ENCODE measurements at regions not wholly inside any gene's neighbourhood (a gene's known extent, or its start where the extent isn't known, plus 50 kb on each side); places are given as distances from the start of the nearest gene placed in this dataset.
"Not testable (repeated sequence)": the region's sequence is repeated elsewhere in the genome, so short reads cannot be mapped to it uniquely, and the experiment has no call there.

GRCh38 chr3:176119826-176120225 lies 1077.5 kb downstream of the TBL1XR1 start:
- Mint-ChIP-seq H3K4me3 (no peak overlapping the region), H3K27ac (no peak overlapping the region), H3K4me1 (ENCODE audit: low read depth) (no peaks in the 10 kb centered on the region), H3K36me3 (ENCODE audit: insufficient read depth in 2 of 2) (peaks cover 0 to 2% of the 10 kb centered on the region in 2 donors), H3K9me3 (peaks cover 4 to 12% of the 10 kb centered on the region in 2 donors), H3K27me3 (ENCODE audit: low read depth) (no peaks in the 10 kb centered on the region)
- no peak for DNase-seq
- no peak for ATAC-seq (replicated peaks in 1 of 2)

GRCh38 chr3:176106380-176106779 lies 1090.9 kb downstream of the TBL1XR1 start:
- peaks cover 0 to 3% of the 10 kb centered on the region in 2 donors for H3K36me3 Mint-ChIP-seq (ENCODE audit: insufficient read depth in 2 of 2)
- H3K9me3 Mint-ChIP-seq: peaks cover 1 to 2% of the 10 kb centered on the region in 2 donors
- no peak for ATAC-seq (replicated peaks in 1 of 2)
- H3K4me1 Mint-ChIP-seq (ENCODE audit: low read depth): no peaks in the 10 kb centered on the region
- H3K4me3 Mint-ChIP-seq: no peak overlapping the region
- H3K27me3 Mint-ChIP-seq (ENCODE audit: low read depth): no peaks in the 10 kb centered on the region
- H3K27ac Mint-ChIP-seq: no peak overlapping the region
- DNase-seq: no peak

- Mint-ChIP-seq H3K4me3 (no peak overlapping the region), H3K36me3 (ENCODE audit: insufficient read depth in 2 of 2) (peaks cover 2% of the 10 kb centered on the region in 2 donors), H3K9me3 (peaks cover 12 to 14% of the 10 kb centered on the region in 2 donors), H3K27me3 (ENCODE audit: low read depth) (no peaks in the 10 kb centered on the region), H3K27ac (no peak overlapping the region), H3K4me1 (ENCODE audit: low read depth) (no peaks in the 10 kb centered on the region)
- ATAC-seq (replicated peaks in 1 of 2) (no peak), DNase-seq (no peak)
Observed at GRCh38 chr3:176097027-176097426, 1100.3 kb downstream of the TBL1XR1 start.

GRCh38 chr3:176093892-176094291 lies 1103.4 kb downstream of the TBL1XR1 start:
- H3K4me3 Mint-ChIP-seq; DNase-seq; H3K36me3 Mint-ChIP-seq (ENCODE audit: insufficient read depth in 2 of 2); ATAC-seq (replicated peaks in 1 of 2); H3K27me3 Mint-ChIP-seq (ENCODE audit: low read depth); H3K4me1 Mint-ChIP-seq (ENCODE audit: low read depth); H3K27ac Mint-ChIP-seq: not testable (repeated sequence)
- H3K9me3 Mint-ChIP-seq: peaks cover 9 to 13% of the 10 kb centered on the region in 2 donors

- Mint-ChIP-seq H3K4me1 (ENCODE audit: low read depth) (no peaks in the 10 kb centered on the region), H3K36me3 (ENCODE audit: insufficient read depth in 2 of 2) (peaks cover 0 to 2% of the 10 kb centered on the region in 2 donors), H3K9me3 (peaks cover 7 to 11% of the 10 kb centered on the region in 2 donors), H3K4me3 (no peak overlapping the region), H3K27me3 (ENCODE audit: low read depth) (no peaks in the 10 kb centered on the region), H3K27ac (no peak overlapping the region)
- no peak for ATAC-seq (replicated peaks in 1 of 2)
- no peak for DNase-seq
Observed at GRCh38 chr3:176090727-176091126, 1106.6 kb downstream of the TBL1XR1 start.

- Mint-ChIP-seq H3K36me3 (ENCODE audit: insufficient read depth in 2 of 2) (peaks cover 0 to 2% of the 10 kb centered on the region in 2 donors), H3K9me3 (peaks cover 6 to 9% of the 10 kb centered on the region in 2 donors), H3K4me3 (no peak overlapping the region), H3K4me1 (ENCODE audit: low read depth) (no peaks in the 10 kb centered on the region), H3K27me3 (ENCODE audit: low read depth) (no peaks in the 10 kb centered on the region), H3K27ac (no peak overlapping the region)
- ATAC-seq (replicated peaks in 1 of 2) (no peak), DNase-seq (no peak)
Observed at GRCh38 chr3:176088962-176089383, 1108.3 kb downstream of the TBL1XR1 start.

- ATAC-seq (replicated peaks in 1 of 2): no peak
- Mint-ChIP-seq H3K36me3 (ENCODE audit: insufficient read depth in 2 of 2) (no peaks in the 10 kb centered on the region), H3K4me3 (no peak overlapping the region), H3K9me3 (peaks cover 2 to 7% of the 10 kb centered on the region in 2 donors), H3K27ac (no peak overlapping the region), H3K27me3 (ENCODE audit: low read depth) (no peaks in the 10 kb centered on the region), H3K4me1 (ENCODE audit: low read depth) (no peaks in the 10 kb centered on the region)
- DNase-seq: no peak
Observed at GRCh38 chr3:176087066-176087697, 1110.1 kb downstream of the TBL1XR1 start.

GRCh38 chr3:176079785-176080184 lies 1117.5 kb downstream of the TBL1XR1 start:
- H3K4me1 Mint-ChIP-seq (ENCODE audit: low read depth): no peaks in the 10 kb centered on the region
- H3K36me3 Mint-ChIP-seq (ENCODE audit: insufficient read depth in 2 of 2): no peaks in the 10 kb centered on the region
- no peak overlapping the region for H3K27ac Mint-ChIP-seq
- H3K27me3 Mint-ChIP-seq (ENCODE audit: low read depth): no peaks in the 10 kb centered on the region
- peaks cover 4 to 11% of the 10 kb centered on the region in 2 donors for H3K9me3 Mint-ChIP-seq
- no peak overlapping the region for H3K4me3 Mint-ChIP-seq
- DNase-seq (no peak), ATAC-seq (replicated peaks in 1 of 2) (no peak)

GRCh38 chr3:176078906-176079305 lies 1118.4 kb downstream of the TBL1XR1 start:
- no peak for DNase-seq
- Mint-ChIP-seq H3K9me3 (peaks cover 4 to 14% of the 10 kb centered on the region in 2 donors), H3K4me3 (no peak overlapping the region), H3K27ac (no peak overlapping the region), H3K4me1 (ENCODE audit: low read depth) (no peaks in the 10 kb centered on the region), H3K27me3 (ENCODE audit: low read depth) (no peaks in the 10 kb centered on the region), H3K36me3 (ENCODE audit: insufficient read depth in 2 of 2) (no peaks in the 10 kb centered on the region)
- ATAC-seq (replicated peaks in 1 of 2): no peak

GRCh38 chr3:176075491-176075890 lies 1121.8 kb downstream of the TBL1XR1 start:
- Mint-ChIP-seq H3K4me3 (no peak overlapping the region), H3K4me1 (ENCODE audit: low read depth) (no peaks in the 10 kb centered on the region), H3K27me3 (ENCODE audit: low read depth) (no peaks in the 10 kb centered on the region), H3K9me3 (peaks cover 8 to 12% of the 10 kb centered on the region in 2 donors), H3K36me3 (ENCODE audit: insufficient read depth in 2 of 2) (no peaks in the 10 kb centered on the region), H3K27ac (no peak overlapping the region)
- DNase-seq (no peak), ATAC-seq (replicated peaks in 1 of 2) (no peak)

GRCh38 chr3:176075046-176075445 lies 1122.2 kb downstream of the TBL1XR1 start:
- Mint-ChIP-seq H3K4me1 (ENCODE audit: low read depth) (no peaks in the 10 kb centered on the region), H3K4me3 (no peak overlapping the region), H3K27me3 (ENCODE audit: low read depth) (no peaks in the 10 kb centered on the region), H3K36me3 (ENCODE audit: insufficient read depth in 2 of 2) (no peaks in the 10 kb centered on the region), H3K9me3 (peaks cover 8 to 12% of the 10 kb centered on the region in 2 donors), H3K27ac (no peak overlapping the region)
- DNase-seq (no peak), ATAC-seq (replicated peaks in 1 of 2) (no peak)

GRCh38 chr3:176074096-176074495 lies 1123.2 kb downstream of the TBL1XR1 start:
- H3K36me3 Mint-ChIP-seq (ENCODE audit: insufficient read depth in 2 of 2): no peaks in the 10 kb centered on the region
- peaks cover 8 to 12% of the 10 kb centered on the region in 2 donors for H3K9me3 Mint-ChIP-seq
- H3K4me3 Mint-ChIP-seq: no peak overlapping the region
- H3K27me3 Mint-ChIP-seq (ENCODE audit: low read depth): no peaks in the 10 kb centered on the region
- H3K27ac Mint-ChIP-seq: no peak overlapping the region
- no peaks in the 10 kb centered on the region for H3K4me1 Mint-ChIP-seq (ENCODE audit: low read depth)
- ATAC-seq (replicated peaks in 1 of 2) (no peak), DNase-seq (no peak)

- Mint-ChIP-seq H3K27me3 (ENCODE audit: low read depth) (no peaks in the 10 kb centered on the region), H3K27ac (no peak overlapping the region), H3K4me1 (ENCODE audit: low read depth) (no peaks in the 10 kb centered on the region), H3K36me3 (ENCODE audit: insufficient read depth in 2 of 2) (no peaks in the 10 kb centered on the region), H3K4me3 (no peak overlapping the region), H3K9me3 (peaks cover 10 to 13% of the 10 kb centered on the region in 2 donors)
- DNase-seq (no peak), ATAC-seq (replicated peaks in 1 of 2) (no peak)
Observed at GRCh38 chr3:176071943-176072342, 1125.3 kb downstream of the TBL1XR1 start.

GRCh38 chr3:176068750-176069149 lies 1128.5 kb downstream of the TBL1XR1 start:
- H3K4me3 Mint-ChIP-seq: no peak overlapping the region
- no peak for ATAC-seq (replicated peaks in 1 of 2)
- no peaks in the 10 kb centered on the region for H3K27me3 Mint-ChIP-seq (ENCODE audit: low read depth)
- no peak overlapping the region for H3K27ac Mint-ChIP-seq
- H3K36me3 Mint-ChIP-seq (ENCODE audit: insufficient read depth in 2 of 2): no peaks in the 10 kb centered on the region
- no peaks in the 10 kb centered on the region for H3K4me1 Mint-ChIP-seq (ENCODE audit: low read depth)
- DNase-seq: no peak
- H3K9me3 Mint-ChIP-seq: peaks cover 0 to 8% of the 10 kb centered on the region in 2 donors
